ENCODE measurements at regions not wholly inside any gene's neighbourhood (a gene's known extent, or its start where the extent isn't known, plus 50 kb on each side); places are given as distances from the start of the nearest gene placed in this dataset.

DNA sequence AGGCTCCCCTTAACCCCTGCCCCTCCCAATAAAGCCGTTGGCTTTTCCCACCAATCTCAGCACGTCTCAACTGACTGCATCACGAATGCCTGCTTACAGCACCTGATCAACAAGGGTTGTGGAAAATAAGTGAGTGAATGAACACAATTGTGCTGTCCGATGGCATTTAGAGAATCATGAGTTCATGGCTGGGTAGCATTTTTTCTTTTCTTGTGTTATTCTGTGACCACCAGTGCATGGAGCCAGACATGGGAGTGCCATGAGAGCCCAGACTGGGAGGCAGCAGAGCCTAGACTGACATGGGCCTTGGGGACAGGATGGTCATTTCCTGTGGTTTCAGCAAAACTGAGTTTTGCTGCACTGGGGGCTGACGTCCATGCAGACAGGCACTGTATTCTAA, 254.1 kb upstream of the IGFBP3 start:
- ChIA-PET POLR2A (no interaction called here), CTCF (no interaction called here)
- Mint-ChIP-seq H3K9me3 (peaks cover 11% of the 10 kb centered on the region), H3K27me3 (ENCODE audit: low read depth) (no peaks in the 10 kb centered on the region), H3K36me3 (no peaks in the 10 kb centered on the region; the same call in none of the 2 replicates), H3K4me3 (no peak overlapping the region), H3K4me1 (peaks cover 12% of the 10 kb centered on the region), H3K27ac (no peak overlapping the region)
- ATAC-seq (no peak), DNase-seq (ENCODE audit: low spot score) (no peak)
- no peak for TF ChIP-seq SMAD3 (CRISPR knock-in tag; IDR thresholded peaks at IDR 0.05; ENCODE audit: borderline replicate concordance)
- TF ChIP-seq IRF1 (CRISPR knock-in tag; IDR thresholded peaks at IDR 0.05) = no peak
- no peak for TF ChIP-seq GABPB1 (CRISPR knock-in tag; IDR thresholded peaks at IDR 0.05)
- TF ChIP-seq OVOL2 (CRISPR knock-in tag; IDR thresholded peaks at IDR 0.05; ENCODE audit: borderline replicate concordance) = no peak
- no peak for TF ChIP-seq E2F1 (CRISPR knock-in tag; IDR thresholded peaks at IDR 0.05)
- TF ChIP-seq CTCF (IDR thresholded peaks at IDR 0.05) = no peak
- no peak for TF ChIP-seq MYBL2 (CRISPR knock-in tag; IDR thresholded peaks at IDR 0.05)
- TF ChIP-seq, protein P1, sequence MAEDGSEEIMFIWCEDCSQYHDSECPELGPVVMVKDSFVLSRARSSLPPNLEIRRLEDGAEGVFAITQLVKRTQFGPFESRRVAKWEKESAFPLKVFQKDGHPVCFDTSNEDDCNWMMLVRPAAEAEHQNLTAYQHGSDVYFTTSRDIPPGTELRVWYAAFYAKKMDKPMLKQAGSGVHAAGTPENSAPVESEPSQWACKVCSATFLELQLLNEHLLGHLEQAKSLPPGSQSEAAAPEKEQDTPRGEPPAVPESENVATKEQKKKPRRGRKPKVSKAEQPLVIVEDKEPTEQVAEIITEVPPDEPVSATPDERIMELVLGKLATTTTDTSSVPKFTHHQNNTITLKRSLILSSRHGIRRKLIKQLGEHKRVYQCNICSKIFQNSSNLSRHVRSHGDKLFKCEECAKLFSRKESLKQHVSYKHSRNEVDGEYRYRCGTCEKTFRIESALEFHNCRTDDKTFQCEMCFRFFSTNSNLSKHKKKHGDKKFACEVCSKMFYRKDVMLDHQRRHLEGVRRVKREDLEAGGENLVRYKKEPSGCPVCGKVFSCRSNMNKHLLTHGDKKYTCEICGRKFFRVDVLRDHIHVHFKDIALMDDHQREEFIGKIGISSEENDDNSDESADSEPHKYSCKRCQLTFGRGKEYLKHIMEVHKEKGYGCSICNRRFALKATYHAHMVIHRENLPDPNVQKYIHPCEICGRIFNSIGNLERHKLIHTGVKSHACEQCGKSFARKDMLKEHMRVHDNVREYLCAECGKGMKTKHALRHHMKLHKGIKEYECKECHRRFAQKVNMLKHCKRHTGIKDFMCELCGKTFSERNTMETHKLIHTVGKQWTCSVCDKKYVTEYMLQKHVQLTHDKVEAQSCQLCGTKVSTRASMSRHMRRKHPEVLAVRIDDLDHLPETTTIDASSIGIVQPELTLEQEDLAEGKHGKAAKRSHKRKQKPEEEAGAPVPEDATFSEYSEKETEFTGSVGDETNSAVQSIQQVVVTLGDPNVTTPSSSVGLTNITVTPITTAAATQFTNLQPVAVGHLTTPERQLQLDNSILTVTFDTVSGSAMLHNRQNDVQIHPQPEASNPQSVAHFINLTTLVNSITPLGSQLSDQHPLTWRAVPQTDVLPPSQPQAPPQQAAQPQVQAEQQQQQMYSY (CRISPR knock-in tag; IDR thresholded peaks at IDR 0.05) = no peak
- TF ChIP-seq ZNF416 (CRISPR knock-in tag; IDR thresholded peaks at IDR 0.05) = no peak
- TF ChIP-seq, protein P2, sequence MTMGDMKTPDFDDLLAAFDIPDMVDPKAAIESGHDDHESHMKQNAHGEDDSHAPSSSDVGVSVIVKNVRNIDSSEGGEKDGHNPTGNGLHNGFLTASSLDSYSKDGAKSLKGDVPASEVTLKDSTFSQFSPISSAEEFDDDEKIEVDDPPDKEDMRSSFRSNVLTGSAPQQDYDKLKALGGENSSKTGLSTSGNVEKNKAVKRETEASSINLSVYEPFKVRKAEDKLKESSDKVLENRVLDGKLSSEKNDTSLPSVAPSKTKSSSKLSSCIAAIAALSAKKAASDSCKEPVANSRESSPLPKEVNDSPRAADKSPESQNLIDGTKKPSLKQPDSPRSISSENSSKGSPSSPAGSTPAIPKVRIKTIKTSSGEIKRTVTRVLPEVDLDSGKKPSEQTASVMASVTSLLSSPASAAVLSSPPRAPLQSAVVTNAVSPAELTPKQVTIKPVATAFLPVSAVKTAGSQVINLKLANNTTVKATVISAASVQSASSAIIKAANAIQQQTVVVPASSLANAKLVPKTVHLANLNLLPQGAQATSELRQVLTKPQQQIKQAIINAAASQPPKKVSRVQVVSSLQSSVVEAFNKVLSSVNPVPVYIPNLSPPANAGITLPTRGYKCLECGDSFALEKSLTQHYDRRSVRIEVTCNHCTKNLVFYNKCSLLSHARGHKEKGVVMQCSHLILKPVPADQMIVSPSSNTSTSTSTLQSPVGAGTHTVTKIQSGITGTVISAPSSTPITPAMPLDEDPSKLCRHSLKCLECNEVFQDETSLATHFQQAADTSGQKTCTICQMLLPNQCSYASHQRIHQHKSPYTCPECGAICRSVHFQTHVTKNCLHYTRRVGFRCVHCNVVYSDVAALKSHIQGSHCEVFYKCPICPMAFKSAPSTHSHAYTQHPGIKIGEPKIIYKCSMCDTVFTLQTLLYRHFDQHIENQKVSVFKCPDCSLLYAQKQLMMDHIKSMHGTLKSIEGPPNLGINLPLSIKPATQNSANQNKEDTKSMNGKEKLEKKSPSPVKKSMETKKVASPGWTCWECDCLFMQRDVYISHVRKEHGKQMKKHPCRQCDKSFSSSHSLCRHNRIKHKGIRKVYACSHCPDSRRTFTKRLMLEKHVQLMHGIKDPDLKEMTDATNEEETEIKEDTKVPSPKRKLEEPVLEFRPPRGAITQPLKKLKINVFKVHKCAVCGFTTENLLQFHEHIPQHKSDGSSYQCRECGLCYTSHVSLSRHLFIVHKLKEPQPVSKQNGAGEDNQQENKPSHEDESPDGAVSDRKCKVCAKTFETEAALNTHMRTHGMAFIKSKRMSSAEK (CRISPR knock-in tag; IDR thresholded peaks at IDR 0.05; ENCODE audit: borderline replicate concordance) = no peak

DNA sequence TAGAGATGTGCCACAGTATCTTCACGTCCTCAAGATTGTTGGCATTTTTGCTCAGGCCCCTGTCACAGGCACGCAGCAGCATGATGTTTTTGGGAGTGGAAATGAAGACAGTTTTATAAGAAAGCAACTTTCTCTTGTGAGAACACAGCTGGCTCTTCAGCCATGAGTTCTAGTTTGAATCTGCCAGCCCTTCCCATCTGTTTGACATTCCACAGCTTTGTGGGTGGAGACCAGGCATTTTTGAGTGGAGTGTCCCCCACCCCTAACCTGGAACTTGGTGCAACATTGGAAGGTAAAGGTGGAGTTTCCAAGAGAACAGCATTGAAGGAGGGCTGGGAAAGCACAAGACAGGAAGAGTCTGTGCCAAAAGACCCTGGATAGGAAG, 253.1 kb upstream of the IGFBP3 start:
- H3K4me3 Mint-ChIP-seq = no peak overlapping the region
- DNase-seq (ENCODE audit: low spot score) (no peak), ATAC-seq (no peak)
- POLR2A ChIA-PET = no interaction called here
- no peaks in the 10 kb centered on the region for H3K27me3 Mint-ChIP-seq (ENCODE audit: low read depth)
- CTCF ChIA-PET = no interaction called here
- H3K36me3 Mint-ChIP-seq = no peaks in the 10 kb centered on the region
- H3K4me1 Mint-ChIP-seq = peaks cover 12% of the 10 kb centered on the region
- H3K9me3 Mint-ChIP-seq = peaks cover 13% of the 10 kb centered on the region
- no peak overlapping the region for H3K27ac Mint-ChIP-seq
- TF ChIP-seq E2F5 (CRISPR knock-in tag; IDR thresholded peaks at IDR 0.05) = no peak
- no peak for TF ChIP-seq E2F1 (CRISPR knock-in tag; IDR thresholded peaks at IDR 0.05)
- no peak for TF ChIP-seq OVOL2 (CRISPR knock-in tag; IDR thresholded peaks at IDR 0.05; ENCODE audit: borderline replicate concordance)
- no peak for TF ChIP-seq NR3C1 (CRISPR knock-in tag; conservative IDR thresholded peaks at IDR 0.05; ENCODE audit: low read depth)
- TF ChIP-seq ZNF219 (CRISPR knock-in tag; IDR thresholded peaks at IDR 0.05; ENCODE audit: borderline replicate concordance) = no peak
- no peak for TF ChIP-seq NFATC4 (CRISPR knock-in tag; IDR thresholded peaks at IDR 0.05)
- TF ChIP-seq KAT7 (CRISPR knock-in tag; IDR thresholded peaks at IDR 0.05; ENCODE audit: borderline replicate concordance) = no peak
- TF ChIP-seq NFYB (CRISPR knock-in tag; conservative IDR thresholded peaks at IDR 0.05; ENCODE audit: low read depth) = no peak
- TF ChIP-seq ETV6 (CRISPR knock-in tag; IDR thresholded peaks at IDR 0.05) = no peak
- TF ChIP-seq IRF2 (CRISPR knock-in tag; IDR thresholded peaks at IDR 0.05; ENCODE audit: borderline replicate concordance, low read depth) = no peak
- TF ChIP-seq TP53 (CRISPR knock-in tag; IDR thresholded peaks at IDR 0.05) = no peak
- TF ChIP-seq JAZF1 (CRISPR knock-in tag; IDR thresholded peaks at IDR 0.05) = no peak
- TF ChIP-seq CREB1 (CRISPR knock-in tag; IDR thresholded peaks at IDR 0.05) = no peak
- no peak for TF ChIP-seq GTF2I (CRISPR knock-in tag; conservative IDR thresholded peaks at IDR 0.05)
- TF ChIP-seq FOXP1 (CRISPR knock-in tag; IDR thresholded peaks at IDR 0.05; ENCODE audit: borderline replicate concordance) = no peak
